Activated T-cell treated with anti-CD3 and anti-CD28 coated beads, Interleukin-2, amount 50 U/mL, for 1 hour (primary cell): ENCODE measurements at regions not wholly inside any gene's neighbourhood (a gene's known extent, or its start where the extent isn't known, plus 50 kb on each side); places are given as distances from the start of the nearest gene placed in this dataset.

Source experiments
- DNase-seq: peaks from one replicate; pipeline ENCODE4 v3.0.0-alpha.2; 2020

- DNase-seq: no peak
Observed at GRCh38 chr14:40870252-40870651, 736.4 kb upstream of the LRFN5 start.

- no peak for DNase-seq
Observed at GRCh38 chr14:40859055-40859454, 747.6 kb upstream of the LRFN5 start.

GRCh38 chr14:40855343-40855742 lies 751.3 kb upstream of the LRFN5 start:
- no peak for DNase-seq

GRCh38 chr14:40850191-40850590 lies 756.5 kb upstream of the LRFN5 start:
- no peak for DNase-seq

GRCh38 chr14:40847480-40847879 lies 759.2 kb upstream of the LRFN5 start:
- no peak for DNase-seq

- no peak for DNase-seq
Observed at GRCh38 chr14:40842816-40843215, 763.9 kb upstream of the LRFN5 start.

GRCh38 chr14:40841886-40842285 lies 764.8 kb upstream of the LRFN5 start:
- DNase-seq: no peak

GRCh38 chr14:40838601-40839000 lies 768.1 kb upstream of the LRFN5 start:
- DNase-seq: no peak

GRCh38 chr14:40806471-40806870 lies 800.2 kb upstream of the LRFN5 start:
- DNase-seq: no peak

GRCh38 chr14:40796168-40796567 lies 810.5 kb upstream of the LRFN5 start:
- DNase-seq: no peak

GRCh38 chr14:40784860-40785259 lies 821.8 kb upstream of the LRFN5 start:
- no peak for DNase-seq

GRCh38 chr14:40762685-40763084 lies 844.0 kb upstream of the LRFN5 start:
- no peak for DNase-seq

GRCh38 chr14:40762177-40762576 lies 844.5 kb upstream of the LRFN5 start:
- DNase-seq: no peak

- no peak for DNase-seq
Observed at GRCh38 chr14:40760704-40761103, 846.0 kb upstream of the LRFN5 start.

- DNase-seq: no peak
Observed at GRCh38 chr14:40758076-40758475, 848.6 kb upstream of the LRFN5 start.

GRCh38 chr14:40757376-40757950 lies 849.2 kb upstream of the LRFN5 start:
- no peak for DNase-seq

GRCh38 chr14:40733206-40733605 lies 873.5 kb upstream of the LRFN5 start:
- DNase-seq: no peak

GRCh38 chr14:40727107-40727506 lies 879.6 kb upstream of the LRFN5 start:
- DNase-seq: no peak

- DNase-seq: no peak
Observed at GRCh38 chr14:40713387-40713786, 893.3 kb upstream of the LRFN5 start.

GRCh38 chr14:40697231-40697630 lies 909.4 kb upstream of the LRFN5 start:
- no peak for DNase-seq

GRCh38 chr14:40694023-40694422 lies 912.7 kb upstream of the LRFN5 start:
- DNase-seq: no peak

- no peak for DNase-seq
Observed at GRCh38 chr14:40691066-40691465, 915.6 kb upstream of the LRFN5 start.

- no peak for DNase-seq
Observed at GRCh38 chr14:40685764-40686163, 920.9 kb upstream of the LRFN5 start.

- DNase-seq: no peak
Observed at GRCh38 chr14:40684328-40684727, 922.3 kb upstream of the LRFN5 start.

GRCh38 chr14:40682131-40682913 lies 924.4 kb upstream of the LRFN5 start:
- DNase-seq: no peak
